CD4-positive, alpha-beta T cell treated with Interferon alpha-2 for 1 hour (primary cell): ENCODE measurements at regions not wholly inside any gene's neighbourhood (a gene's known extent, or its start where the extent isn't known, plus 50 kb on each side); places are given as distances from the start of the nearest gene placed in this dataset.

ENCODE experiments used
- DNase-seq, 2 donors: peaks; one replicate each; pipeline ENCODE4 v3.0.0-alpha.2; 2020 to 2022

- no peak for DNase-seq
Observed at GRCh38 chr12:84361651-84362551, 550.7 kb downstream of the SLC6A15 start.

- DNase-seq, result no peak
Observed at GRCh38 chr12:84357314-84357713, 555.3 kb downstream of the SLC6A15 start.

GRCh38 chr12:84356224-84356623 lies 556.4 kb downstream of the SLC6A15 start:
- no peak for DNase-seq

- no peak for DNase-seq
Observed at GRCh38 chr12:84355561-84355960, 557.0 kb downstream of the SLC6A15 start.

GRCh38 chr12:84348582-84348981 lies 564.0 kb downstream of the SLC6A15 start:
- no peak for DNase-seq

GRCh38 chr12:84341467-84342193 lies 571.0 kb downstream of the SLC6A15 start:
- DNase-seq, result no peak

GRCh38 chr12:84336231-84336630 lies 576.4 kb downstream of the SLC6A15 start:
- DNase-seq, result no peak

- no peak for DNase-seq
Observed at GRCh38 chr12:84329938-84330337, 582.7 kb downstream of the SLC6A15 start.

GRCh38 chr12:84315926-84316325 lies 596.7 kb downstream of the SLC6A15 start:
- no peak for DNase-seq

GRCh38 chr12:84313323-84313675 lies 599.3 kb downstream of the SLC6A15 start:
- DNase-seq, result no peak

GRCh38 chr12:84308211-84308610 lies 604.4 kb downstream of the SLC6A15 start:
- DNase-seq, result no peak

GRCh38 chr12:84305144-84305543 lies 607.5 kb downstream of the SLC6A15 start:
- no peak for DNase-seq

GRCh38 chr12:84294246-84294645 lies 618.4 kb downstream of the SLC6A15 start:
- no peak for DNase-seq

- DNase-seq, result no peak
Observed at GRCh38 chr12:84290168-84290567, 622.4 kb downstream of the SLC6A15 start.

- DNase-seq, result no peak
Observed at GRCh38 chr12:84277986-84278385, 634.6 kb downstream of the SLC6A15 start.

- DNase-seq, result no peak
Observed at GRCh38 chr12:84276215-84276614, 636.4 kb downstream of the SLC6A15 start.

- DNase-seq, result no peak
Observed at GRCh38 chr12:84272324-84272723, 640.3 kb downstream of the SLC6A15 start.

GRCh38 chr12:84270470-84271140 lies 642.0 kb downstream of the SLC6A15 start:
- no peak for DNase-seq

GRCh38 chr12:84247931-84248330 lies 664.7 kb downstream of the SLC6A15 start:
- no peak for DNase-seq

GRCh38 chr12:84243686-84244085 lies 668.9 kb downstream of the SLC6A15 start:
- DNase-seq, result no peak

GRCh38 chr12:84222841-84223240 lies 689.8 kb downstream of the SLC6A15 start:
- no peak for DNase-seq

GRCh38 chr12:84218406-84218805 lies 694.2 kb downstream of the SLC6A15 start:
- no peak for DNase-seq

GRCh38 chr12:84201976-84202375 lies 710.6 kb downstream of the SLC6A15 start:
- no peak for DNase-seq
